GM18498 (cell line): ENCODE measurements at regions not wholly inside any gene's neighbourhood (a gene's known extent, or its start where the extent isn't known, plus 50 kb on each side); places are given as distances from the start of the nearest gene placed in this dataset.
"Not testable (repeated sequence)": the region's sequence is repeated elsewhere in the genome, so short reads cannot be mapped to it uniquely, and the experiment has no call there.

ENCODE experiments used
- ATAC-seq: cut with Tn5 transposase; IDR thresholded peaks from one replicate; pipeline ENCODE4 v1.9.1; 2021; ENCODE audit warnings: mild to moderate bottlenecking, moderate library complexity; ENCODE audit not compliant: unreplicated experiment

- no peak for ATAC-seq
Measured at GRCh38 chr1:55904541-55904940, 674.8 kb downstream of the PLPP3 start.

- ATAC-seq = no peak
Measured at GRCh38 chr1:55898181-55898580, 681.2 kb downstream of the PLPP3 start.

- no peak for ATAC-seq
Measured at GRCh38 chr1:55896210-55896609, 681.0 kb upstream of the USP24 start.

- no peak for ATAC-seq
Measured at GRCh38 chr1:55894521-55894920, 679.4 kb upstream of the USP24 start.

GRCh38 chr1:55893155-55893554 lies 678.0 kb upstream of the USP24 start:
- no peak for ATAC-seq

- no peak for ATAC-seq
Measured at GRCh38 chr1:55888685-55889317, 673.6 kb upstream of the USP24 start.

GRCh38 chr1:55886856-55887712 lies 671.9 kb upstream of the USP24 start:
- no peak for ATAC-seq

GRCh38 chr1:55885619-55886018 lies 670.5 kb upstream of the USP24 start:
- ATAC-seq = no peak

GRCh38 chr1:55882931-55883330 lies 667.8 kb upstream of the USP24 start:
- ATAC-seq = no peak

- no peak for ATAC-seq
Measured at GRCh38 chr1:55879346-55879745, 664.2 kb upstream of the USP24 start.

- ATAC-seq = no peak
Measured at GRCh38 chr1:55877437-55878232, 662.5 kb upstream of the USP24 start.

GRCh38 chr1:55876276-55877060 lies 661.3 kb upstream of the USP24 start:
- ATAC-seq = no peak

GRCh38 chr1:55870106-55870505 lies 654.9 kb upstream of the USP24 start:
- ATAC-seq = no peak

GRCh38 chr1:55869065-55869464 lies 653.9 kb upstream of the USP24 start:
- ATAC-seq = no peak

- no peak for ATAC-seq
Measured at GRCh38 chr1:55868026-55868425, 652.9 kb upstream of the USP24 start.

- ATAC-seq = no peak
Measured at GRCh38 chr1:55867304-55867843, 652.2 kb upstream of the USP24 start.

GRCh38 chr1:55865778-55866177 lies 650.6 kb upstream of the USP24 start:
- ATAC-seq = not testable (repeated sequence)

- ATAC-seq = no peak
Measured at GRCh38 chr1:55864251-55864650, 649.1 kb upstream of the USP24 start.

GRCh38 chr1:55861676-55862340 lies 646.6 kb upstream of the USP24 start:
- ATAC-seq = no peak
